HUDEP-2 (cell line): ENCODE measurements at regions not wholly inside any gene's neighbourhood (a gene's known extent, or its start where the extent isn't known, plus 50 kb on each side); places are given as distances from the start of the nearest gene placed in this dataset.

Source experiments
- DNase-seq, 76 experiments: peaks; one replicate each; lab custom pipeline; 2025; ENCODE audit not compliant: unreplicated experiment in 76 of 76; lab: John Stamatoyannopoulos, UW

GRCh38 chr7:46652317-46652716 is 731.2 kb upstream of the IGFBP3 start:
- no peak for DNase-seq

GRCh38 chr7:46651561-46652088 is 730.6 kb upstream of the IGFBP3 start:
- no peak for DNase-seq

GRCh38 chr7:46651070-46651469 is 730.0 kb upstream of the IGFBP3 start:
- DNase-seq, result no peak

GRCh38 chr7:46649876-46650275 is 728.8 kb upstream of the IGFBP3 start:
- DNase-seq, result no peak

GRCh38 chr7:46637793-46638735 is 717.0 kb upstream of the IGFBP3 start:
- DNase-seq, result no peak

- DNase-seq, result no peak
Observed at GRCh38 chr7:46636022-46636421, 715.0 kb upstream of the IGFBP3 start.

- DNase-seq, result no peak
Observed at GRCh38 chr7:46633630-46634240, 712.7 kb upstream of the IGFBP3 start.

GRCh38 chr7:46633200-46633599 is 712.1 kb upstream of the IGFBP3 start:
- DNase-seq, result no peak

GRCh38 chr7:46630031-46630430 is 709.0 kb upstream of the IGFBP3 start:
- DNase-seq, result no peak

GRCh38 chr7:46628389-46628788 is 707.3 kb upstream of the IGFBP3 start:
- DNase-seq, result no peak

- no peak for DNase-seq
Observed at GRCh38 chr7:46626691-46627310, 705.7 kb upstream of the IGFBP3 start.

- DNase-seq, result no peak
Observed at GRCh38 chr7:46626261-46626660, 705.2 kb upstream of the IGFBP3 start.

GRCh38 chr7:46625032-46625431 is 704.0 kb upstream of the IGFBP3 start:
- no peak for DNase-seq

- DNase-seq, result no peak
Observed at GRCh38 chr7:46622251-46622650, 701.2 kb upstream of the IGFBP3 start.

- DNase-seq, result peak in 1 of 76 experiments; percentile 8
Observed at GRCh38 chr7:46619723-46620310, 698.7 kb upstream of the IGFBP3 start.

- no peak for DNase-seq
Observed at GRCh38 chr7:46616636-46617035, 695.6 kb upstream of the IGFBP3 start.

- peak in 1 of 76 experiments; percentile 15 for DNase-seq
Observed at GRCh38 chr7:46613551-46613950, 692.5 kb upstream of the IGFBP3 start.

- DNase-seq, result no peak
Observed at GRCh38 chr7:46613116-46613515, 692.0 kb upstream of the IGFBP3 start.

- no peak for DNase-seq
Observed at GRCh38 chr7:46611508-46611907, 690.4 kb upstream of the IGFBP3 start.

GRCh38 chr7:46610746-46611145 is 689.7 kb upstream of the IGFBP3 start:
- no peak for DNase-seq

GRCh38 chr7:46607176-46607575 is 686.1 kb upstream of the IGFBP3 start:
- no peak for DNase-seq
